ENCODE measurements at regions not wholly inside any gene's neighbourhood (a gene's known extent, or its start where the extent isn't known, plus 50 kb on each side); places are given as distances from the start of the nearest gene placed in this dataset.

- Histone ChIP-seq H3K56ac (ENCODE audit: extremely low read depth, insufficient read depth, low read length) (no peak overlapping the region), H2BK5ac (ENCODE audit: low read depth, low read length, poor library complexity, severe bottlenecking) (no peak overlapping the region), H2AK5ac (ENCODE audit: low read depth, low read length) (no peak overlapping the region), H3K27ac (ENCODE audit: insufficient read depth, low read length) (no peak overlapping the region), H3K9me3 (ENCODE audit: control insufficient read depth, insufficient read depth, low read length) (no peaks in the 10 kb centered on the region), H2AK9ac (replicated peaks; ENCODE audit: low read depth, low read length, poor library complexity) (no peak overlapping the region), H3K14ac (replicated peaks; ENCODE audit: low read depth, low read length) (no peak overlapping the region), H4K5ac (ENCODE audit: low read depth, low read length) (no peak overlapping the region), H3K4me3 (ENCODE audit: insufficient read depth, low read depth, low read length) (no peak overlapping the region), H4K8ac (ENCODE audit: low read depth in 2 of 2, low read length in 2 of 2) (no peak overlapping the region), H4K91ac (ENCODE audit: insufficient read depth, low read depth, low read length) (no peak overlapping the region), H3K27me3 (ENCODE audit: control insufficient read depth, insufficient read depth, low read length) (peaks cover 19% of the 10 kb centered on the region), H3K4me1 (ENCODE audit: control insufficient read depth, insufficient read depth, low read length) (no peaks in the 10 kb centered on the region), H3K36me3 (ENCODE audit: control insufficient read depth, insufficient read depth, low read length) (no peaks in the 10 kb centered on the region), H2BK20ac (ENCODE audit: low read depth, low read length) (no peak overlapping the region), H3K18ac (ENCODE audit: low read depth, low read length) (no peak overlapping the region), H3K4ac (ENCODE audit: low read depth, low read length) (no peak overlapping the region), H4K20me1 (ENCODE audit: insufficient read depth, low read length) (no peaks in the 10 kb centered on the region), H2BK15ac (ENCODE audit: low read depth, low read length) (no peak overlapping the region), H3K9ac (ENCODE audit: low read depth, low read length) (no peak overlapping the region), H2BK120ac (ENCODE audit: low read depth, low read length) (no peak overlapping the region), H3K23ac (ENCODE audit: low read depth, low read length) (no peak overlapping the region), H3K79me1 (ENCODE audit: low read depth in 1 of 2, low read length in 2 of 2) (no peaks in the 10 kb centered on the region), H3K4me2 (ENCODE audit: low read depth, low read length) (no peak overlapping the region), H3K9me1 (ENCODE audit: insufficient read depth, low read length) (no peaks in the 10 kb centered on the region), H2AFZ (replicated peaks; ENCODE audit: low read length, poor library complexity) (no peak overlapping the region)
- dilution Hi-C loops (cut with HindIII; ENCODE audit: low sequenced_read_pairs, unreplicated experiment) = no loop called here
- no TSS peak for BruUV-seq (replicated peaks)
- DNase-seq = no peak
- no peak for TF ChIP-seq FOS (IDR thresholded peaks at IDR 0.05; ENCODE audit: low read depth, low read length)
- no peak for TF ChIP-seq RAD21 (IDR thresholded peaks at IDR 0.05; ENCODE audit: low read length)
- no peak for TF ChIP-seq MAZ (IDR thresholded peaks at IDR 0.05; ENCODE audit: borderline replicate concordance, low read depth, low read length)
- no peak for TF ChIP-seq NFE2L2 (IDR thresholded peaks at IDR 0.05; ENCODE audit: low read depth, low read length)
- TF ChIP-seq, protein P1, sequence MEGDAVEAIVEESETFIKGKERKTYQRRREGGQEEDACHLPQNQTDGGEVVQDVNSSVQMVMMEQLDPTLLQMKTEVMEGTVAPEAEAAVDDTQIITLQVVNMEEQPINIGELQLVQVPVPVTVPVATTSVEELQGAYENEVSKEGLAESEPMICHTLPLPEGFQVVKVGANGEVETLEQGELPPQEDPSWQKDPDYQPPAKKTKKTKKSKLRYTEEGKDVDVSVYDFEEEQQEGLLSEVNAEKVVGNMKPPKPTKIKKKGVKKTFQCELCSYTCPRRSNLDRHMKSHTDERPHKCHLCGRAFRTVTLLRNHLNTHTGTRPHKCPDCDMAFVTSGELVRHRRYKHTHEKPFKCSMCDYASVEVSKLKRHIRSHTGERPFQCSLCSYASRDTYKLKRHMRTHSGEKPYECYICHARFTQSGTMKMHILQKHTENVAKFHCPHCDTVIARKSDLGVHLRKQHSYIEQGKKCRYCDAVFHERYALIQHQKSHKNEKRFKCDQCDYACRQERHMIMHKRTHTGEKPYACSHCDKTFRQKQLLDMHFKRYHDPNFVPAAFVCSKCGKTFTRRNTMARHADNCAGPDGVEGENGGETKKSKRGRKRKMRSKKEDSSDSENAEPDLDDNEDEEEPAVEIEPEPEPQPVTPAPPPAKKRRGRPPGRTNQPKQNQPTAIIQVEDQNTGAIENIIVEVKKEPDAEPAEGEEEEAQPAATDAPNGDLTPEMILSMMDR (conservative IDR thresholded peaks at IDR 0.05; ENCODE audit: low read depth, low read length) = no peak
- TF ChIP-seq ELK1 (IDR thresholded peaks at IDR 0.05; ENCODE audit: borderline replicate concordance, low read depth, low read length) = no peak
- no peak for TF ChIP-seq MAFK (IDR thresholded peaks at IDR 0.05; ENCODE audit: low read depth, low read length)
- no peak for TF ChIP-seq POLR2A (IDR thresholded peaks at IDR 0.05; ENCODE audit: low read depth, low read length)
- no peak for TF ChIP-seq RCOR1 (IDR thresholded peaks at IDR 0.05; ENCODE audit: insufficient replicate concordance, low read length)
- no peak for TF ChIP-seq MXI1 (IDR thresholded peaks at IDR 0.05; ENCODE audit: borderline replicate concordance, low read depth, low read length)
- TF ChIP-seq CHD1 (IDR thresholded peaks at IDR 0.05; ENCODE audit: low read depth, low read length) = no peak
- TF ChIP-seq SMC3 (IDR thresholded peaks at IDR 0.05; ENCODE audit: low read depth, low read length) = no peak
- TF ChIP-seq BHLHE40 (IDR thresholded peaks at IDR 0.05; ENCODE audit: low read depth, low read length) = no peak
- ChIA-PET POLR2A (ENCODE audit: unreplicated experiment) (no interaction called here), CTCF (no interaction called here)
- no CpG with 5 or more reads among the region's 2 CpGs for WGBS, 2 experiments (ENCODE audit: extremely low coverage in 2 of 2, insufficient read length in 1 of 2)
- ATAC-seq (ENCODE audit: low read depth) = no peak
- intact Hi-C loops (cut with micrococcal nuclease) = no loop called here
- in situ Hi-C loops (cut with MboI; ENCODE audit: low sequenced_read_pairs) = loop anchor here (25.0 kb wide), 2 partner anchors 207 to 1218 kb away; no protein-coding TSS in a partner anchor
Observed at GRCh38 chr6:156555116-156555515, 222.1 kb upstream of the ARID1B start.
